SK-N-SH (cell line): ENCODE measurements at regions not wholly inside any gene's neighbourhood (a gene's known extent, or its start where the extent isn't known, plus 50 kb on each side); places are given as distances from the start of the nearest gene placed in this dataset.

Experiments
- RCOR1 ChIP-seq: fragments of 150-350 bp; IDR thresholded peaks from 2 replicates; pipeline ENCODE4 v1.6.1; 2017; ENCODE audit warnings: antibody characterized with exemption, low read length
- TF ChIP-seq, protein P1 (sequence below): fragments of 200-600 bp; sonication (generic); IDR thresholded peaks from 2 replicates; pipeline ENCODE4 v1.6.1; 2017; ENCODE audit warnings: antibody characterized with exemption, mild to moderate bottlenecking, moderate library complexity

DNA sequence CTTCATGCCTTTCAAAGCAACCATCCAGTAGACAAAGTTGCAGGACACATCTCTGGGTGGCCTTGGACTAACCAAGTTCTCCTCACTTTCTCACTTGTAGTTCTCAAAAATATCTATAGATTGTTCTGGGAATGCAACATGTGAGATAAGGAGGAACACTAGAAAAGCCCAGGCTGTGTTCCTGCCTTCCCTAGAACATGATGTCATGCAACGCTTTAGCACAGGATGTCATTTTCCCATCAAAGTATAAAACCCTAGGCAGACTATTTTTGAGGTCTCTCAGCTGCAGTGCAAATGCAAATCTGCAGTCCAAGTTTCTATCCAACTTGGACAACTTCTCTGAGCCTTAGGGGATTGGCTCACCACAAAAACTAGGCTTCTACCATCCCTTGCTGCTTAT, 78.8 kb upstream of the PCDH7 start:
- TF ChIP-seq, protein P1, sequence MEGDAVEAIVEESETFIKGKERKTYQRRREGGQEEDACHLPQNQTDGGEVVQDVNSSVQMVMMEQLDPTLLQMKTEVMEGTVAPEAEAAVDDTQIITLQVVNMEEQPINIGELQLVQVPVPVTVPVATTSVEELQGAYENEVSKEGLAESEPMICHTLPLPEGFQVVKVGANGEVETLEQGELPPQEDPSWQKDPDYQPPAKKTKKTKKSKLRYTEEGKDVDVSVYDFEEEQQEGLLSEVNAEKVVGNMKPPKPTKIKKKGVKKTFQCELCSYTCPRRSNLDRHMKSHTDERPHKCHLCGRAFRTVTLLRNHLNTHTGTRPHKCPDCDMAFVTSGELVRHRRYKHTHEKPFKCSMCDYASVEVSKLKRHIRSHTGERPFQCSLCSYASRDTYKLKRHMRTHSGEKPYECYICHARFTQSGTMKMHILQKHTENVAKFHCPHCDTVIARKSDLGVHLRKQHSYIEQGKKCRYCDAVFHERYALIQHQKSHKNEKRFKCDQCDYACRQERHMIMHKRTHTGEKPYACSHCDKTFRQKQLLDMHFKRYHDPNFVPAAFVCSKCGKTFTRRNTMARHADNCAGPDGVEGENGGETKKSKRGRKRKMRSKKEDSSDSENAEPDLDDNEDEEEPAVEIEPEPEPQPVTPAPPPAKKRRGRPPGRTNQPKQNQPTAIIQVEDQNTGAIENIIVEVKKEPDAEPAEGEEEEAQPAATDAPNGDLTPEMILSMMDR: no peak
- TF ChIP-seq RCOR1: no peak
